NCI-H1436 treated with DMSO at 0.1 percent for 48 hours (cell line): ENCODE measurements at regions not wholly inside any gene's neighbourhood (a gene's known extent, or its start where the extent isn't known, plus 50 kb on each side); places are given as distances from the start of the nearest gene placed in this dataset.

Experiments
- DNase-seq: peaks from one replicate; lab custom pipeline; 2025; lab: John Stamatoyannopoulos, UW

DNA sequence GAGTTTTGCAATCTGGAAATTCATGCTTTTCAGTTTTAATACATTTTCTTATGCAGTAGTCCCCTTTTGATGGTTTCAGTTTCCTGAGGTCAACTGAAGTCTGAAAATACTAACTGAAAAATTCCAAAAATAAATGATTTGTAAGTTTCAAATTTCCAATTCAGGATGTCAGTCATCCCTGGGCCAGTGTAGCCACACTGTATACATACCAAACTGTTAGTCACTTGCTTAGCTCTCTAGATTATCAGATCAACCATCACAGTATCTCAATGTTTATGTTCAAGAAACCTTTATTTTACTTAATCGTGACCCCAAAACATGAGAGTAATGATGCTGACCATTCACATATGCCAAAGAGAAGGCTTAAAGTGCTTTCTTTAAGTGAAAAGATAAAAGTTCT is 715.5 kb downstream of the GBE1 start:
- no peak for DNase-seq

DNA sequence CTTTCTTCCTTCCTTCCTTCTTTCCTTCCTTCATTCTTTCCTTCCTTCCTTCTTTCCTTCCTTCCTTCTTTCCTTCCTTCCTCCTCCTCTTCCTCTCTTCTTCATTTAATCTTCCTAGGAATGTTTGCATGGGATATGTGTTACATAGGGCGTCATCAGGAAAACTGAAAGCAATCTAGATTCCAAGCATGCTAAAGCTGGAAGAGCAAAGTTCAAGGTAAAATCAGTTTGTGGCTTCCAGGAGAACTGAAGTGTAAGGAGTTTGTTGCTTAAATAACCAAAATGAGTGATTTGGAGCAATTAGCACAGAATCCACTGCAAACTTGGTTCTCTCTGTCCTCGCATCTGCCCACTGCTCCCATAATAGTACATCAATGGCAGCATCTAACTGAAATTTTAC is 716.2 kb downstream of the GBE1 start:
- DNase-seq: no peak

DNA sequence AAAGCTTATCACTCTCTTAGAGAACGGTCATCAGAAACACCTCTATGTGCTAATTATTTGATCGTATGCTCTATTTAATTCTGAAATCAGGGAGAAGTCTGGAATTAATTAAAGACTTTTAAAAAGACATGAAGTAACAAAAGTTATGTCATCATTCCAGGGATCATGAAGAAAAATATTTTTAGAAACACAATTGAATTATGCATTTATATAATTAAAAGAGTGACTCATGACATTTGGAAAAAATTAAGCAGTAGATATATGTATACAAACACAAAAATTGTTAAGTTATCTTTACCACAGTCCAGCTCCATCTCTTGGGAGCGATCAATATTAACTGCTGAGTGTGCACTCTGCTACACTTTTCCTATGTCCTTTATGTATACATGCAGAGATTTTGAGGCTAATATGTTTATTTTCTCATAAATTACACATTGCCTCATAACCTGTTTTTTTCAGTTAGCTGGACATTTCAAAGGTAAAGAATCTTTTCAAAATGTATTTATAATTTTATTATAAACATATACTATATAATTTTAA is 717.7 kb downstream of the GBE1 start:
- DNase-seq: no peak

DNA sequence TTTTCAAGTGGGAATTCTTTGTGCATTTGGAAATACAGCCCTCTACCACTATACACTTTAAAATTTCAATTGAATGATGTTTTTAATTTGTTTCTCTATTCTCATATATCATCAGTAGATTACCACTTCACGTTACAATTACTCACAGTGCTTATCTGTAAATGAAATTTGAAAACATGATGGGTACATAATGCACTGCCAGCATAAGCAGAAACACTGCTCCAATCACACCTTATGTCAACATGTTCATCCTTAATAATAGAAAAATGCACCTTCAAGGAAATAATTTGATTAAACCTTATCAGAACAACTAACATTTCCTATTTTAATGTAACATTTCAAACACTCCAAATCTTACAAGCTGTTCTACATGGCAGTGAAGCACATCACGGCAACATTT is 718.4 kb downstream of the GBE1 start:
- DNase-seq: no peak

DNA sequence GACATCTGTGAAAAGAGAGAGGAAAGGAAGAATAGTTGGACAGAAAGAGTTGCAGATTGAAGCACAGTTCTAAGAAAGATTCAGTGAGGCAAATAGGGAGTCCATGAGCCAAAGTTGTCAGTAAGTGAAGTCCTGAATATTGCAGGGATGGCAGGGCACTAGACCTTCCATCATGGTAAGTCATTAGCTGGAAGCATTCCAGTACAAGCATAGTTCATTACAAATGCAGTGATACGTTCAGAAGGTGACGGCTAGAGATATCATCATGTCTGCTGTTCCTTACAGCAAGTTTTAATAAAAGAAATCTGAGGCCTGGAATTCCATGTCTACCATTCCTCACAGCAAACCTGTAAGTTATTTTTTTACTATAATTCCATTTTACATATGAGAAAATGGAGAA is 720.1 kb downstream of the GBE1 start:
- DNase-seq: no peak

DNA sequence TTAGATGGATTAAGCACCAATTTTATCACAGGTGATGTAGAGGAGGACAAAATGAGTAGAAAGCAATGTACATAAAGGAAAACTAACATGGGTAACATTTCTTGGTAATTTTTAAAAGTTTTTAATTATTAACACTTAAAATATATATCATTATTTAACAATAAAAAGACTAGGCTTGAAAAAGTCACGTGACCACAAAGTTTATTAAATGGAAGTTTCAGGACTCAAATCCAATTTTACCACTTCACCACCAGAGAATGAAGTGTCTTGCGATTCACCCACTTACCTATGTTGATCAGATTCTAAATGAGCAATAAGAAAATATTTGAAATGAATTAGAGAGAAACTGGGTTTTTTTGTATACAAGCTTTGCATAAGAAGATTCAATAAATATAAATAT is 721.3 kb downstream of the GBE1 start:
- no peak for DNase-seq

DNA sequence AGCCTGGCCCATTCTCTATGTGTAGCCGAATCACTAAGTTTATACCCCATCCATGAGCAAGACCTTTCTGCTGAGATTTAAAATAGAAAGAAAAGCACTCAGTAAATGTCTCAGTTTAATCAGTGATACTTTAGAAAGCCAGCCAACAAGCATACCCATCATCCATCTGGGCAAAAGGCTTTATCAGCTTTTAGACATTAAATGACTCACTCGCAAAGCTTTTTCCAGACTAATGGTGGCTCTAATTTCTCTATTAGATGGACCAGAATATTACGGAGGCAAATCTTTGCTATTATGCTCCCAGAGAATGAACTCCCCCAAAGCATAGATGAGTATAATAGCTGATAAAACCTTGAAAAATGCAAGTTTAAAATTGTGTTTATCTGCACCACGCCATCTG is 727.8 kb downstream of the GBE1 start:
- DNase-seq: no peak

DNA sequence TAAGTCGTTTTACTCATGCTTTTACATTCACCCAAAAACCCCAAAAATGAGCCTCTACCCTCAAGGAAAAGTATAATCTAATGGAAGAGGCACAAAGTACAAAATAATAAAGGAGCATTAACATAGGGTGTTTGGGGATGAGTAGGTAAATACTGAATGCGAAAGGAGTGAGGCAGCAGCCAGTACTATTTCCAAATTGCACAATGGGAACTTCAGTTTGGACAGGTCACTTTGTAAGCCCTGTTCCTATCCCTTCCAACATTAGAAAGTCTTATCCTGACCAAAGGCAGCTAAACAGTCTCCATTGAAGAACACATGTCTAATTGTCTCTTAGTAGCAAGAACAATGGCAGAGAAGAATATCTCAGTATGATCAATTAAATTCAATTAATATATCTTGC is 728.3 kb downstream of the GBE1 start:
- DNase-seq: no peak

DNA sequence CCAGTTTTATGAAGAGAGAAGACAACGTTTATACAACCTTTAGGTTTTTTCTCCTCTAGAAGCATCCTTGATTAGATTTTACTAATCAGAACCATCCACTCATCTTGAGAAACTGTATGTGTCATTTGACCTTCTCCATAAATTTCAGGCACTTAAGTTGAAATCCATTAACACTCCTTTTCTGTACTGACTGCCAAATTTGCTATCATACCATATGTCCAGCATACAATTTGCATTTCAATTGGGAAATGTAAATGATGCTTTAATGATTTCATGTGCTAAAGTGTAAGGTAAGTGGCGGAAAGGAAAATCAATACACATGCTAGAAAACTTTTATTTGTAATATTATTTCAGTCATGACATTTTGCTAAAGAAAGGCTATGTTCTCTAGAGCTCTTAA is 731.6 kb downstream of the GBE1 start:
- DNase-seq: no peak

DNA sequence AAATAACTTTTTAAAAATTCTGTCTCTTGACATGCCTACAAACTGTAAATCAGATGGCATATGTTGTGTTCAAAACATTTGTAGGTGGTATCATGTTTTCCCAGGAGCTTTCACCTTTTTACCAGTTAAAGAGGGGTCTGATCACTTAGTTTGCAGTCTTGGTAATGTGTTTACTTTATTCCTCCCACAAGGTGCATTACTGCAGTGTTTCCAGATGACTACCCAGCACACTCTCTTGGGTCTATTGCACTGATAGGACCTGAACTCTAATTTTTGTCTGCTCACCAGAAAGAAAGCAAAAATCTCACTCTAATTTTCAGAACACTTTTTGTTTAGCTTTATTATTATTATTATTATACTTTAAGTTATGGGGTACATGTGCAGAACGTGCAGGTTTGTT is 734.1 kb downstream of the GBE1 start:
- no peak for DNase-seq

DNA sequence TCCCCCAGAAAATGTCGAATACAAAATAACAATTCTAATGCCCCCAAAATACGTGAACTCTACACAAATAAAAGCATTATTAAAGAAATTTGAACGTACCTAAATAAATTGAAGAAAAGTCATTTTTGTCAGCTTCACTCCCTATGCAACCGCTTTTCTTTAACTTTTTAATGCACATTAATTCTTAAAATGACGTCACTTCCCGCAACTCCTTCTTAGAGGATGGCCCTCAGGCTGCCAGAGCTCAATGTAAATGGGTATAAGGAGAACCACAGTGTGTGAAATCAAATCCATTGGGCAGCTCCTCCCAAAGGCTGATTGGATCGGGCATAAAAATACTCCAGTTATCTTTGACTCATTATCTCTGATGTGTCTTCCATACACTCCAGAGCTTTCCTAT is 736.9 kb downstream of the GBE1 start:
- DNase-seq: no peak

DNA sequence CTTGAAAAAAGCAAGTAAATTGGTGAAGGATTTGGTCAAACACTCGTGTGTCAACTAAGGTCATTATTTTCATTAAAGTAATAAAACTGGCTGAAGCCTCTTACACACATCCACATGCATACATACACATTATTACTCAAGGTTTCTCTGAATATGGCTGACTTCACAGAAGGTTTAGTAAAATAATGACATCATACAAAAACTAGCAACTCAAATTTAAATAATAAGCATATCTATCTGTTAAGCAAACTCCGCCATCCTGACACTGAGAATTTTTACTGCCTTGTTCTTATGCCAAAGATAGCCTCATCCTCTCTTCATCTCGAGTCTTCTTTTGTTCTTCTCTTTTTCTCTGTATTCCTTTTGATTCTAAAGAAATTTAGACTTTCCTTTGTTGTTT is 739.1 kb downstream of the GBE1 start:
- DNase-seq: no peak

DNA sequence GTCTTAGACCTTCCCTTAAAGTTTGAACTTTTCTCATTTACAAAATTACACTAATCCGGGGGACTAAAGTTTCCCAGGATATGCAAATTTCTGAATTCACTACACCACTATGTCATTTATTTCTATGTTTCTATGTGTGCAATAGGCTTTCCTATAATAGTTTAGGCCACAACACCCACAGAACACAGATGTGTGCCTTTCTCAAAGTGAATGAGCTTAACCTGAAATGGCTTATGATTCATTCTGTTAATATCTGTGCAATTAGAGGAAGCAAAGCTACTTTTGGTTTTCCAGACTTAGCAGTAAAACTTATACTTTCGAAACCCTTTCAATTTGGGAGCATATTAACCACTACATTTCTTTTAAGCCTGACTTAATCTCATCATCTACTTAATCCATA is 748.1 kb downstream of the GBE1 start:
- DNase-seq: no peak

DNA sequence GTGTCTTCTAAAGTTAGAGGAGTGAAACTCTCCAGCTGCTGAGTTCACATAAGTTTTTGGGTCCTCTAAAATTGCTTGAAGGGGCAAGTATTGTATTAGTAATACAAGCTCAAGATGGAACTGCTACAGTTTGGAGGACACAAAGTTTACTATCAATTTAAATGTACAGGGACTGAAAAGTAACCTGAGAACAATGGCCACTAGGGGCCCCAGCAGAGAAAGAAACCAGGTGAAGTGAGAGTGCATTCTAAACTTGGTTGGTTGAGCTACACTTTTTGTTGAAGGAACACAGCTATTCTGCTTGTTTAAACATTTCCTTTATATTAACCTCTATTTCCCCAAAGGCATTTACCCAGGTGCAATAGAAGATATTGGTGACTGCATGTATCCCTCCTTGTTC is 755.5 kb downstream of the GBE1 start:
- DNase-seq: no peak

DNA sequence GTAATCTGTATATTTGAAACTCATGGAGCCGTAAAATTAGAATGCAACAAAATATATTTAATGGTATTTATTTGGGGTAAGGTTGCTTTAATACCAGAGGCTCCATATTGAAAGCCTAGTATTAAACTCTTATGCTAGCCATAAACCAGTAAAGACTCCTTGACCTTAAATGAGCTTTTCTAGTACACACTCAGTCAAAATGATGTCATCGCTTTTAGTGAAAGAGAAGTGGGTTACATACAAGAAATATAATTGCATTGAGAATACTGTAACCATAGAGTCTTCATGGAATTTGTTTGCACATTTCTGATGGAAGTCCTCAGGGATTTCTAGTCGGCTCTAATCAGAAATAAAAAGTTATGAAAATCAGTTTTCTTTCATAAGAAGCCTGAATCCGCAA is 757.6 kb downstream of the GBE1 start:
- DNase-seq: peak; percentile 46

DNA sequence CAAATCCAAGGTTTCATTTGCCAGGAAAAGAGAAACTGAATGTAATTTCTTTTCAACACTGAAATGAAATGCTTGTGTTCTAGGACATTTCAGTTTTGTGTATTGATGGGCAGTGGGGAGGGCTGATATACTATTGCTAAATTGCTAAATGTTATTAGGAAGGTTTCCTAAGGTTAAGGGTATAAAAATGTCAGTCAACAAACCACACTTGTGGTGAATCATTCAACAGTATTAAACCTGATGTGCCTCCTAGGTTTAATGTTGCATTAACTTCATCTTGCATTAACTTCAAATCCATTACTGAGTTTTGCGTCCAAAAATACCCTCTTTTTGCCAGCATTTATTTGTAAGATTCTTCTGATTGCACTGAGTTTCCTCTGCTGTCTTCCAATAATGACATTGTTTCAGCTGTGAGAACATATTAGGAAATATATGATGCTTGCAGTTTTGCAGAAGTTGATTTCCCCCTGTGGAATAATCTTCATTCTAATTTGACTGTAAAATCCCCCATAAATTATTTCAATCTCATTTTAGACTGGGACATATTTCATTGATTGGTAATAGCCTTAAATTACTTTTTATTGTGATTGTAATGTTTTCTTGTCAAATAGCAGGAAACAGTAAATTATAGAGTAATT is 758.3 kb downstream of the GBE1 start:
- peak; percentile 25 for DNase-seq

DNA sequence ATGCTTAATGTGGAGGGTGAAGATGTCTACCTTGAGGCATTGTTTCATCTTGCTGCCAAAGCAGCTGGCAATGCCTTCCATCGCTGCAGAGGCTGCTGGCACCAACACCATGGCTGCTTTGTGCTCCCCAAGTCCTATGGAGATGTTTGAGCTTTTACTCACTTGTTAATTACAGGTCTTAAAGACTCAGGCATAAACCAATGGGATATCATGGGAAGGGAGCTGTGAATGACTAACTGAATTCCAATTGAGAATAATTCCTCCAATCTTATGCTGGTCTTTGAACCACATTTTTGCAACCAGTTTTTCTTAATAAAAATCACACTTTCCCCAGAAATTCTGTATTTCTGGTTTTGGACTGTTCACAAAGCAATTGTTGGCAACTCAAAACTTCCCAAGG is 762.0 kb downstream of the GBE1 start:
- DNase-seq: no peak

DNA sequence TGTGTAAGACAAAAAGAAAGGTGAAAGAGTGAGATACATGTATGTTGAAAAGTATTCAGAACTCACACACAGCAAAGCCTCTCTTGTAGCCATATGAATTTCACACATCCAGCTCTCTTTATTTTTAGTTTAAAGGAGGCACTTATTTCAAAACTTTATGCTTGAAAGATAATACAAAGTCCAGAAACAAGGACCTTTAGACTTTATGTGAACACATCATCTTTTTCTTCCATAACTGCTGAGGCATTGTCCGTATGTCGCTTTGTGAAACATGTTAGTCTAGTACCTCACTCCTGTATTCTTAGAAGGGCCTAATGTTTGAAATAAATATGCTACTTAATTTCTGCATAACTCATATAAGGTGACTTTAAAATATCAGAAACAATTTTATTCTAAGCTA is 763.4 kb downstream of the GBE1 start:
- no peak for DNase-seq

DNA sequence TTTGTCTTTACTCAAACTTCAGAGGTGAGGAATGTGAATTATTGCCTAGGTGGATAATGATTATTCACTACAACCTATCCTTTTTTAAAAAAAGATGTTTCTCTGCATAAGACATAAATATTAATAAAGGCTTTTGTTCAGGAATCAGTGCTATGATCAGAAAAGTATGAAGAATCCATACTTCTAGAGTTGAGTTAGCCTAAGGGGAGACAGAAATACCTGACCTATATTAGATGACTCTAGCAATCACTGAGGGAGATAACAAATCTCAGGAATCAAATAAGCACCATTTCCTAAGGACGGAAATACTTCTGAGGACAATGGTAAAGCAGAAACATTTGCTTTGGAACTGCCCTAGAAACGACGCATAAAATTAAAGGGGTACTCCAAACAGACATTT is 763.8 kb downstream of the GBE1 start:
- DNase-seq: no peak

DNA sequence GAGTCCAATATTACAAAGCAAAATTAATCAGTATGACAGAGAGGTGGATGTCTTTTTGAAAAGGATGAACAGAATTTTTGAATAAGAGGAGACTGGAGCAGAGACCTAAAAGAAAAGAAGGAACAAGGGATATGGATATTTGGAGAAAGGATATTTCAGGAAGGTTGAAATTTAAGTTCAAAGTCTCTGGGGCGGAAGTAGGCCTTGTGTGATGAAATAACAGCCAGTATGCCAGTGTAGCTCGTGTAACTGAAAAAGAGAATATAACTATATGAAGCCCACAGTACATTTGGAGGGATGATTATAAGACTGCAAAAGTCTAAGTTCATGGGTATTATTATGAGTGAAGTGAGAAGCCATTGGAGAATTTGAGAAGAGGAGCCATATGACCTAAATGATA is 766.7 kb downstream of the GBE1 start:
- no peak for DNase-seq

DNA sequence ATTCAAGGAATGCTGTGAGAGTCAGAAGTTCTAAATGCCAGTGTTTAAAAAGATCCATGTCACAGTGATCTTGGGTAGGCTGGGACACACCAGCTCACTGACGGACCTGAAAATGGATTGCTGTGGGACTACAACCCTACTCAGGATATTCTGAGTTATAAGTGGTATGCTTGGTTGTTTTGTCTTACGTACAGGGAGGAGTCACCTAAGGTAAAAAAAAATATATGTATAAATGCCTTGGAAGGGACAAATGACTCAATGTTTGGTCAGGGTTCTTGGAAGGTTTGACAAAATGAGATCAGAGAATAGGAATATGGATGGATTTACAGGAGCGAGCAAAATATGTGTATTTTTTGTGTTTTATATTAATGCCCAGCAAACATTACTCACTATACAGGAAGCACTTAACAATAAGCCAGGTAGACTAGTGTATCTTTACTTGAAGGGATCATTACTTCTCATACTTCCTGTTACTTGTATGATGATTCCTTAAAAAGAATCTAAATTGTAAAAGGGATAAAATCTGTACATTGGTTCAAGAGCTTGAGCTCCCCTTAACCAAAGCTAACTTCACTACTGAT is 767.3 kb downstream of the GBE1 start:
- no peak for DNase-seq

DNA sequence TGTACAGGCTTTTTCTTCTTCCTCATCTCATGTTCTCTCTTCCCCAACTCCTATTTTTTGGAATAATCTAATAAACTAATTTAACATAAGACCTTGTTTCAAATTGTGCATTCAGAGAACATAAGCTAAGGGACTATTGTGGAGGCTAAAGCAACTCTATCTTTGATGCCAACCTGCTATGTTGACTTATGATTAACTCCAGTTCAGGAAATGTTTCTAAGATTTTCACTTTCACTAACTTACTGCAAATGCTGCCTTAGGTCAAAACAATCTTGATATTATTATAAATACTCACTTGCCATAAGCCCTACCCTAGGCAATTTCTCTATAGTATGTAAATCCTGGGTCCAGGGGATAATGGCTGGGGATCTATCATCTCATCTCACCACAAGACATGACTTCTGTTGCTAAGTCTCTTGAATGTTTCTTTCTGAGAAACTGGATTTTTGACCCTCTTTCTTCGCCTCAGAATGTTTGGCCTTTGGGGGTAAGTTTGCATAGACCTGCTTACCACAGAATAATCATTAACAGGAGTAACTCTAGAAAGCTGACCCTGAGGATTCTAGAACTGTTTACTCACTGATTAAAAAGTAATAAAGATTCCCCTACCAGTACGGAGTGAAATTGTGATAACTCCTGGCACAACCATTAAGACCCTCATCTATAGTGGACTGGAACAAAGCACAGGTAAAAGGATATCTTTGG is 768.1 kb downstream of the GBE1 start:
- DNase-seq: no peak

DNA sequence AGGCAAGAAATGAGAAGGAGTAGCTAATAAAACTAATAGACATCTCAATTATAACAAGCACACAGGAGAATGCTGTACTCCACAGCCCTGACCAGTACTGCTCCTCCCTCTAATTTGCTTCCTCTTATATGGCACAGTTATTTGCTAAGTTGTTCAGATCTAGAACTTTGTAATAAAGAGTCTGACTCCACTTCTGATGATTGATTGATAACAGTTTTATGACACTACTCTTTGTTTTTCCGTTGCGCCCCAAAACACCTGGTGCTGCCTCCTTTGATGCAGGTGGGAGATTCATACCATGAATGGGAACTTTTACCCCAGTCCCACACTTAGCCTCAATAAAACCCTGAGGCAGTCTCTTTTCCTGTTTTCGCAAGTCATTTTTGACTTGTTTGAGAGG is 777.7 kb downstream of the GBE1 start:
- DNase-seq: no peak
